ENCODE measurements at regions not wholly inside any gene's neighbourhood (a gene's known extent, or its start where the extent isn't known, plus 50 kb on each side); places are given as distances from the start of the nearest gene placed in this dataset.

GRCh38 chr2:101596333-101596732 lies 101.2 kb upstream of the MAP4K4 start:
- Histone ChIP-seq H3K27me3 (no peaks in the 10 kb centered on the region), H3K27ac (no peak overlapping the region), H3K4me1 (no peaks in the 10 kb centered on the region), H3K4me3 (no peak overlapping the region), H3K36me3 (no peaks in the 10 kb centered on the region), H3K9me3 (no peaks in the 10 kb centered on the region)
- 64 to 74% methylated on average over 4 of the region's 4 CpGs for WGBS, 2 donors
- FAIRE-seq (no peak), DNase-seq (no peak), ATAC-seq (no peak)
- TF ChIP-seq, protein P1, sequence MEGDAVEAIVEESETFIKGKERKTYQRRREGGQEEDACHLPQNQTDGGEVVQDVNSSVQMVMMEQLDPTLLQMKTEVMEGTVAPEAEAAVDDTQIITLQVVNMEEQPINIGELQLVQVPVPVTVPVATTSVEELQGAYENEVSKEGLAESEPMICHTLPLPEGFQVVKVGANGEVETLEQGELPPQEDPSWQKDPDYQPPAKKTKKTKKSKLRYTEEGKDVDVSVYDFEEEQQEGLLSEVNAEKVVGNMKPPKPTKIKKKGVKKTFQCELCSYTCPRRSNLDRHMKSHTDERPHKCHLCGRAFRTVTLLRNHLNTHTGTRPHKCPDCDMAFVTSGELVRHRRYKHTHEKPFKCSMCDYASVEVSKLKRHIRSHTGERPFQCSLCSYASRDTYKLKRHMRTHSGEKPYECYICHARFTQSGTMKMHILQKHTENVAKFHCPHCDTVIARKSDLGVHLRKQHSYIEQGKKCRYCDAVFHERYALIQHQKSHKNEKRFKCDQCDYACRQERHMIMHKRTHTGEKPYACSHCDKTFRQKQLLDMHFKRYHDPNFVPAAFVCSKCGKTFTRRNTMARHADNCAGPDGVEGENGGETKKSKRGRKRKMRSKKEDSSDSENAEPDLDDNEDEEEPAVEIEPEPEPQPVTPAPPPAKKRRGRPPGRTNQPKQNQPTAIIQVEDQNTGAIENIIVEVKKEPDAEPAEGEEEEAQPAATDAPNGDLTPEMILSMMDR (IDR thresholded peaks at IDR 0.05) = no peak
- intact Hi-C loops (cut with DNase I) = no loop called here

GRCh38 chr2:101587251-101587650 lies 110.3 kb upstream of the MAP4K4 start:
- TF ChIP-seq, protein P1 (IDR thresholded peaks at IDR 0.05) = no peak
- no peaks in the 10 kb centered on the region for H3K36me3 ChIP-seq
- H3K4me1 ChIP-seq = no peaks in the 10 kb centered on the region
- intact Hi-C loops (cut with DNase I) = no loop called here
- no peaks in the 10 kb centered on the region for H3K9me3 ChIP-seq
- H3K27ac ChIP-seq = no peak overlapping the region
- FAIRE-seq (no peak), ATAC-seq (no peak), DNase-seq (no peak)
- no peaks in the 10 kb centered on the region for H3K27me3 ChIP-seq
- H3K4me3 ChIP-seq = no peak overlapping the region
- WGBS, 2 donors = 67 to 85% methylated on average over 3 of the region's 3 CpGs

DNA sequence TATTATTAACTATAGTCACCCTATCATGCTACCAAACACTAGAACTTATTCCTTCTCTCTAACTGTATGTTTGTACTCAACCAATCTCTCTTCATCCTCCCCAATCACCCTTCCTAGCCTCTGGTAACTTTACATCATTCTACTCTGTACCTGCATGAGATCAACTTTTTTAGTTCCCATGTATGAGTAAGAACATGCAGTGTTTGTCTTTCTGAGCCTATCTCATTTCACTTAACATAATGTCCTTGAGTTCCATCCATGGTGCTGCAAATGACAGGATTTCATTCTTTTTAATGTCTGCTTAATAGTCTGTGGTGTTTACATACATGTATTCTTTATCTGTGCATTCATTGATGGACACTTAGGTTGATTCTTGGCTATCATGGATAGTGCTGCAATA lies 108.9 kb upstream of the RFX8 start:
- no peak overlapping the region for H3K27ac ChIP-seq
- no peak overlapping the region for H3K4me3 ChIP-seq
- H3K36me3 ChIP-seq = no peaks in the 10 kb centered on the region
- FAIRE-seq = no peak
- ATAC-seq = no peak
- TF ChIP-seq, protein P1 (IDR thresholded peaks at IDR 0.05) = no peak
- H3K4me1 ChIP-seq = no peaks in the 10 kb centered on the region
- no peak for DNase-seq
- no peaks in the 10 kb centered on the region for H3K9me3 ChIP-seq
- H3K27me3 ChIP-seq = no peaks in the 10 kb centered on the region
- intact Hi-C loops (cut with DNase I) = no loop called here

- FAIRE-seq = no peak
- H3K4me1 ChIP-seq = no peaks in the 10 kb centered on the region
- H3K36me3 ChIP-seq = no peaks in the 10 kb centered on the region
- intact Hi-C loops (cut with DNase I) = no loop called here
- no peak for ATAC-seq
- H3K9me3 ChIP-seq = no peaks in the 10 kb centered on the region
- no peak for DNase-seq
- TF ChIP-seq, protein P1 (IDR thresholded peaks at IDR 0.05) = no peak
- WGBS, 2 donors = 90 to 91% methylated on average over 7 of the region's 7 CpGs
- no peaks in the 10 kb centered on the region for H3K27me3 ChIP-seq
- H3K27ac ChIP-seq = no peak overlapping the region
- H3K4me3 ChIP-seq = no peak overlapping the region
Measured at GRCh38 chr2:101581675-101582299, 106.9 kb upstream of the RFX8 start.

DNA sequence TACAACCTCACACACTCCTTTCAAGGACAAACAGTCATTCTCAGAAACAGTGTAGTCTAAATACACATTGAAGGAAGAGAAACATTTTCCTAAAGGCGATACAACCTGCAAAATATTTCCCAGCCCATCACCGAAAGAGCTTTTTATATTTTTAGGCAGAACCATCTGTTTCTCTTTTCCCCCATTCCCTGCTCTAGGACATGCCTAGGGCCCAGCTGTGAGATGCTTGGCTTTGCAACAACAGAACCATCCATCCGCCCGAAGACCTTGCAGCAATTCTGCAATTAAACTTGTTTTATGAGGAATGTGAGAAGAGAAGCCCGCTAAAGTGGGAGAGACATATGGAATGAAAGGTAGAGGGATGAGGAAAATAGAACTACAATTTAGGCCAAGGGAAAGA lies 105.6 kb upstream of the RFX8 start:
- H3K36me3 ChIP-seq = no peaks in the 10 kb centered on the region
- intact Hi-C loops (cut with DNase I) = no loop called here
- no peaks in the 10 kb centered on the region for H3K27me3 ChIP-seq
- no peaks in the 10 kb centered on the region for H3K4me1 ChIP-seq
- no peak overlapping the region for H3K27ac ChIP-seq
- FAIRE-seq (no peak), DNase-seq (no peak), ATAC-seq (no peak)
- 89 to 91% methylated on average over 5 of the region's 5 CpGs for WGBS, 2 donors
- H3K9me3 ChIP-seq = no peaks in the 10 kb centered on the region
- H3K4me3 ChIP-seq = no peak overlapping the region
- TF ChIP-seq, protein P1 (IDR thresholded peaks at IDR 0.05) = no peak
